H9 (cell line): ENCODE measurements at regions not wholly inside any gene's neighbourhood (a gene's known extent, or its start where the extent isn't known, plus 50 kb on each side); places are given as distances from the start of the nearest gene placed in this dataset.

Source experiments
- DNase-seq: peaks from one replicate; pipeline ENCODE4 v3.0.0-alpha.2; 2017
- H2AFZ ChIP-seq: one replicate; pipeline ENCODE4 v1.6.1; 2013; ENCODE audit warnings: mild to moderate bottlenecking, low read length, control low read depth, moderate library complexity
- H2AK5ac ChIP-seq: 2 replicates; pipeline ENCODE4 v1.6.1; 2013; ENCODE audit warnings: low read length, control low read depth, mixed read lengths; ENCODE audit not compliant: insufficient read length
- H2BK120ac ChIP-seq: one replicate; pipeline ENCODE4 v1.6.1; 2013; ENCODE audit warnings: low read depth, mild to moderate bottlenecking, low read length, control low read depth, inconsistent platforms; ENCODE audit not compliant: poor library complexity, severe bottlenecking
- H2BK12ac ChIP-seq: 2 replicates; pipeline ENCODE4 v1.6.1; 2013; ENCODE audit warnings: low read length, control low read depth, mixed read lengths, low read depth; ENCODE audit not compliant: insufficient read length
- H2BK15ac ChIP-seq: 2 replicates; pipeline ENCODE4 v1.6.1; 2013; ENCODE audit warnings: low read depth, low read length, control low read depth
- H2BK20ac ChIP-seq: one replicate; pipeline ENCODE4 v1.6.1; 2013; ENCODE audit warnings: low read depth, mild to moderate bottlenecking, low read length, control low read depth, inconsistent platforms; ENCODE audit not compliant: poor library complexity, severe bottlenecking
- H2BK5ac ChIP-seq: 2 replicates; pipeline ENCODE4 v1.6.1; 2013; ENCODE audit warnings: low read length, control low read depth, mixed read lengths; ENCODE audit not compliant: insufficient read length
- H3K14ac ChIP-seq: 2 replicates; pipeline ENCODE4 v1.6.1; 2013; ENCODE audit warnings: low read length, control low read depth; ENCODE audit not compliant: insufficient read depth
- H3K18ac ChIP-seq: 2 replicates; pipeline ENCODE4 v1.6.1; 2013; ENCODE audit warnings: low read depth, mild to moderate bottlenecking, mixed read lengths, low read length, control low read depth; ENCODE audit not compliant: insufficient read length
- H3K23ac ChIP-seq: 2 replicates; pipeline ENCODE4 v1.6.1; 2013; ENCODE audit warnings: low read length, control low read depth, mixed read lengths, low read depth; ENCODE audit not compliant: insufficient read length
- H3K23me2 ChIP-seq: 2 replicates; pipeline ENCODE4 v1.6.1; 2013; ENCODE audit warnings: low read depth, mild to moderate bottlenecking, mixed read lengths, low read length, control low read depth; ENCODE audit not compliant: insufficient read length, poor library complexity, severe bottlenecking
- H3K27ac ChIP-seq: 2 replicates; pipeline ENCODE4 v1.5.1; 2013; ENCODE audit warnings: low read length, control low read depth, mixed read lengths, low read depth; ENCODE audit not compliant: insufficient read length
- H3K27me3 ChIP-seq: 2 replicates; pipeline ENCODE4 v1.6.1; 2013; ENCODE audit warnings: low read length, control low read depth, inconsistent platforms; ENCODE audit not compliant: insufficient read depth
- H3K4ac ChIP-seq: 2 replicates; pipeline ENCODE4 v1.6.1; 2013; ENCODE audit warnings: low read depth, mild to moderate bottlenecking, control low read depth, inconsistent platforms, low read length, moderate library complexity
- H3K4me1 ChIP-seq: 2 replicates; pipeline ENCODE4 v1.6.1; 2013; ENCODE audit warnings: low read length, control low read depth, inconsistent platforms; ENCODE audit not compliant: insufficient read depth
- H3K4me2 ChIP-seq: 2 replicates; pipeline ENCODE4 v1.6.1; 2013; ENCODE audit warnings: low read length, control low read depth, mixed read lengths; ENCODE audit not compliant: insufficient read length, insufficient read depth
- H3K56ac ChIP-seq: 2 replicates; pipeline ENCODE4 v1.6.1; 2013; ENCODE audit warnings: low read depth, mild to moderate bottlenecking, mixed read lengths, low read length, control low read depth; ENCODE audit not compliant: insufficient read length
- H3K79me1 ChIP-seq: 2 replicates; pipeline ENCODE4 v1.6.1; 2013; ENCODE audit warnings: low read depth, mild to moderate bottlenecking, moderate library complexity, low read length, control low read depth, inconsistent platforms; ENCODE audit not compliant: insufficient read depth, poor library complexity, severe bottlenecking
- H3K79me2 ChIP-seq: 2 replicates; pipeline ENCODE4 v1.6.1; 2013; ENCODE audit warnings: low read length, control low read depth, inconsistent platforms; ENCODE audit not compliant: insufficient read depth
- H3K9ac ChIP-seq: 2 replicates; pipeline ENCODE4 v1.6.1; 2013; ENCODE audit warnings: low read length, control low read depth, mixed read lengths; ENCODE audit not compliant: insufficient read length; ENCODE audit errors: extremely low read depth
- H3K9me3 ChIP-seq: one replicate; pipeline ENCODE4 v1.6.1; 2013; ENCODE audit warnings: low read depth, low read length, inconsistent platforms; ENCODE audit not compliant: control insufficient read depth
- H3T11ph ChIP-seq: one replicate; pipeline ENCODE4 v1.6.1; 2013; ENCODE audit warnings: mild to moderate bottlenecking, low read length, control low read depth, inconsistent platforms
- H4K20me1 ChIP-seq: one replicate; pipeline ENCODE4 v1.6.1; 2013; ENCODE audit not compliant: control insufficient read depth, insufficient read length, insufficient read depth
- H4K5ac ChIP-seq: 2 replicates; pipeline ENCODE4 v1.6.1; 2013; ENCODE audit warnings: low read depth, mild to moderate bottlenecking, mixed read lengths, low read length, control low read depth; ENCODE audit not compliant: insufficient read length
- H4K8ac ChIP-seq: replicated peaks from 2 replicates; pipeline ENCODE4 v1.6.1; 2013; ENCODE audit warnings: low read length, control low read depth, mixed read lengths, low read depth; ENCODE audit not compliant: insufficient read length
- H4K91ac ChIP-seq: 2 replicates; pipeline ENCODE4 v1.6.1; 2013; ENCODE audit warnings: low read depth, mild to moderate bottlenecking, moderate library complexity, mixed read lengths, low read length, control low read depth; ENCODE audit not compliant: insufficient read length
- H3K27ac Mint-ChIP-seq, 3 experiments: 2 replicates in 2 of 3; 3 replicates in 1 of 3; pipeline ENCODE4 v1.8.0; 2020 to 2021; ENCODE audit warnings: mixed read lengths in 3 of 3, mild to moderate bottlenecking in 1 of 3, moderate library complexity in 1 of 3
- H3K27me3 Mint-ChIP-seq: 2 replicates; pipeline ENCODE4 v1.8.0; 2021; ENCODE audit warnings: low read depth, mild to moderate bottlenecking, moderate library complexity, mixed read lengths
- H3K36me3 Mint-ChIP-seq, 3 experiments: 2 replicates in 2 of 3; 3 replicates in 1 of 3; pipeline ENCODE4 v1.8.0; 2020 to 2021; ENCODE audit warnings: low read depth in 3 of 3, mixed read lengths in 3 of 3; ENCODE audit not compliant: insufficient read depth in 1 of 3
- H3K4me1 Mint-ChIP-seq, 2 experiments: 2 replicates each; pipeline ENCODE4 v1.8.0; 2020; ENCODE audit warnings: mixed read lengths in 2 of 2
- H3K4me3 Mint-ChIP-seq, 2 experiments: 2 replicates in 1 of 2; 3 replicates in 1 of 2; pipeline ENCODE4 v1.8.0; 2020 to 2021; ENCODE audit warnings: mild to moderate bottlenecking in 2 of 2, mixed read lengths in 2 of 2, moderate library complexity in 1 of 2
- H3K9me3 Mint-ChIP-seq, 2 experiments: 2 replicates in 1 of 2; 3 replicates in 1 of 2; pipeline ENCODE4 v1.8.0; 2020; ENCODE audit warnings: mild to moderate bottlenecking in 2 of 2, mixed read lengths in 2 of 2, moderate library complexity in 1 of 2
- CTCF ChIP-seq: fragments of 200-600 bp; sonication (generic); conservative IDR thresholded peaks from 3 replicates; pipeline ENCODE4 v1.8.0; 2021; ENCODE audit warnings: antibody characterized with exemption, mild to moderate bottlenecking
- WGBS: extraction: QIAGEN DNeasy Blood & Tissue Kit; methylation state at CpG from one replicate; pipeline ENCODE4 v1.1.7; 2013; ENCODE audit warnings: missing lambda C conversion rate, low lambda C conversion rate, mixed read lengths; ENCODE audit not compliant: insufficient read length; ENCODE audit errors: extremely low coverage; 5-methylcytosine and 5-hydroxymethylcytosine counted together

DNA sequence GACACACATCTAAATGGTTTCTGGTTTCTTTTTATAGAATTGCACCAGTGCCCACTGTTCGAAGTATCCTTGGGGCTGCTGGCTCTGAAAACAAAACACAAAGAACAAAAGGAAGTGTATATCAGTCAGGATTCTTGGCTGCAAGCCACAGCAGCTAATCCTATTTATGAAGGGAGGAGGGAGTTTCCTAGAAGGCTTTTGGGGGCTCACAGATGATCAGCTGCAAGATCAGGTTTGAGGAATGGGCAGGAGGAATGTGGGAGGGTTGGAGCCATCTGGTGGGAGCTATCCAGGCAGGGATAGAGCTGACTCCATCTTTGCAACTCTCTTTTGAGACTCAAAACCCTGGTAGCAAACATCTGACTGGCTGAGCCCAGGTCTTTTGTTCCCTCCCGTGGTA is 118.3 kb upstream of the EEF2KMT start:
- Histone ChIP-seq H2AFZ (no peak overlapping the region), H3K4me1 (no peaks in the 10 kb centered on the region; the same call in 1 of the 2 replicates), H2BK15ac (no peak overlapping the region), H4K8ac (no peak overlapping the region), H4K20me1 (no peaks in the 10 kb centered on the region), H3K18ac (no peak overlapping the region), H3K23me2 (no peaks in the 10 kb centered on the region), H3K56ac (no peak overlapping the region), H4K5ac (no peak overlapping the region), H2BK12ac (no peak overlapping the region), H3K9me3 (no peaks in the 10 kb centered on the region), H3K79me1 (no peaks in the 10 kb centered on the region), H3K4me2 (no peak overlapping the region), H2BK120ac (no peak overlapping the region), H3K23ac (no peak overlapping the region), H3K27me3 (no peaks in the 10 kb centered on the region; the same call in none of the 2 replicates), H3K27ac (no peak overlapping the region), H3K79me2 (0 out of 2 replicates have a peak, but pooled peaks cover 2% of the 10 kb centered on the region), H2BK5ac (no peak overlapping the region), H2AK5ac (no peak overlapping the region), H3K4ac (no peak overlapping the region), H3K9ac (no peak overlapping the region), H2BK20ac (no peak overlapping the region), H3K14ac (no peak overlapping the region), H3T11ph (no peak overlapping the region), H4K91ac (no peak overlapping the region)
- Mint-ChIP-seq H3K27me3 (peaks cover 84% of the 10 kb centered on the region), H3K36me3 (peaks cover 4 to 10% (median 5%) of the 10 kb centered on the region in 3 experiments; a peak in 5 of 7 replicates), H3K4me1 (peaks cover 35 to 41% of the 10 kb centered on the region in 2 experiments), H3K27ac (no peak overlapping the region), H3K9me3 (peaks cover 8 to 10% of the 10 kb centered on the region in 2 experiments), H3K4me3 (no peak overlapping the region)
- DNase-seq = no peak
- WGBS = no CpG with 5 or more reads among the region's 2 CpGs
- no peak for TF ChIP-seq CTCF
